ENCODE measurements at regions not wholly inside any gene's neighbourhood (a gene's known extent, or its start where the extent isn't known, plus 50 kb on each side); places are given as distances from the start of the nearest gene placed in this dataset.
A peak's percentile ranks its signal among the peaks of the same experiment; 100 is the strongest.
"Not testable (repeated sequence)": the region's sequence is repeated elsewhere in the genome, so short reads cannot be mapped to it uniquely, and the experiment has no call there.

DNA sequence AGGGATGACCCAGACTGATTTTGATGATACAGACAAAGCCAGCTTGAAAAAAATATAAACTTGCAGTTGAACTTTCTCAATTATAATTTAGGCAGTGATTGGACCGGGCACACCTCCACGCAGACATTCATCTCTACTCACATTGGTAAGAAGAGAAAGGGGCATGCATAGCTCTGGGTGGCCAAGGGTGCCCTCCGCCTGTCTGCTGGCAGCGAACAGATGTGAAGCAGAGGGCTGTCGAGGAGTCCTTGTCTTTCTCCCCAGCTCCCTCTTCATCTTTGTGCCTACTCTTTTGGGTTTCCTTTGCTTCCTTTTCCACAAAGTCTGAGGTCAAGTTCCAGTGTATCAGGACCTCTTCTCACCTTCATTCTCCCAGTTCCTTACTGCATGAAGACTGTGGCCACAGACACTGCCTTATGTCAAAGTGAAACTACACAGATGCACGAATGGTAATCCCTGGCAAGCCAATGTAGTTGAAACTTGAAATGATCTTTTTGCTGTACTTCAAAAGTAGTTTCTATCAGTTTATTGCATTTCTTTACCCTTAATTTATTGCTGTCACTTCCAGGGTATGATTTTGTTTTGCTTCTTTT lies 343.7 kb upstream of the SOX9 start:
- H3K27me3 ChIP-seq: no peaks in the 10 kb centered on the region
- ATAC-seq (no peak), DNase-seq (no peak)
- TF ChIP-seq, protein P1, sequence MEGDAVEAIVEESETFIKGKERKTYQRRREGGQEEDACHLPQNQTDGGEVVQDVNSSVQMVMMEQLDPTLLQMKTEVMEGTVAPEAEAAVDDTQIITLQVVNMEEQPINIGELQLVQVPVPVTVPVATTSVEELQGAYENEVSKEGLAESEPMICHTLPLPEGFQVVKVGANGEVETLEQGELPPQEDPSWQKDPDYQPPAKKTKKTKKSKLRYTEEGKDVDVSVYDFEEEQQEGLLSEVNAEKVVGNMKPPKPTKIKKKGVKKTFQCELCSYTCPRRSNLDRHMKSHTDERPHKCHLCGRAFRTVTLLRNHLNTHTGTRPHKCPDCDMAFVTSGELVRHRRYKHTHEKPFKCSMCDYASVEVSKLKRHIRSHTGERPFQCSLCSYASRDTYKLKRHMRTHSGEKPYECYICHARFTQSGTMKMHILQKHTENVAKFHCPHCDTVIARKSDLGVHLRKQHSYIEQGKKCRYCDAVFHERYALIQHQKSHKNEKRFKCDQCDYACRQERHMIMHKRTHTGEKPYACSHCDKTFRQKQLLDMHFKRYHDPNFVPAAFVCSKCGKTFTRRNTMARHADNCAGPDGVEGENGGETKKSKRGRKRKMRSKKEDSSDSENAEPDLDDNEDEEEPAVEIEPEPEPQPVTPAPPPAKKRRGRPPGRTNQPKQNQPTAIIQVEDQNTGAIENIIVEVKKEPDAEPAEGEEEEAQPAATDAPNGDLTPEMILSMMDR (IDR thresholded peaks at IDR 0.05): no peak
- TF ChIP-seq POLR2A (IDR thresholded peaks at IDR 0.05): no peak
- H3K27ac ChIP-seq: no peak overlapping the region
- 67% methylated on average over 2 of the region's 6 CpGs for WGBS (ENCODE audit: insufficient coverage, low coverage, low lambda C conversion rate, missing lambda C conversion rate)
- H3K4me3 ChIP-seq: no peak overlapping the region
- H3K9me3 ChIP-seq: no peaks in the 10 kb centered on the region
- intact Hi-C loops (cut with DNase I): no loop called here
- H3K4me1 ChIP-seq: no peaks in the 10 kb centered on the region
- H3K36me3 ChIP-seq: no peaks in the 10 kb centered on the region

DNA sequence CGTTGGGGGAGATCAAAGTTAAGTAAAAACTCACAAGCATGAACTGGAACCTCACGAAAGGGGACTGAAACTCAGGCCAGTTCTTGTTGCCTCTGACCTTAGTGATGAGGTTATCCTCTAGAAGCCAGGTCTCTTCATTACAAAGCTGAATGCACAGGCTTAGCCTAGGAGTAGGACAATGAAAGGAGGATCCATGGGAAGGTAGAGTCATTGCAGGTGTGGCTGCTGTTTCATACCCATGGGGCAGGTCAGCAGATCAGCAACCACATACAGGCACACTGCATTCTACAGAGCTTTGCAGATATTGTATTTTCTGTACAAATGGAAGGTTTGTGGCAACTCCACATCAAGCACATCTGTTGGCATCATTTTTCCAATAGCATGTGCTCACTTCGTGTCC lies 341.3 kb upstream of the SOX9 start:
- WGBS (ENCODE audit: insufficient coverage, low coverage, low lambda C conversion rate, missing lambda C conversion rate): 100% methylated on average over 1 of the region's 3 CpGs
- Histone ChIP-seq H3K27ac (no peak overlapping the region), H3K27me3 (no peaks in the 10 kb centered on the region), H3K36me3 (no peaks in the 10 kb centered on the region), H3K9me3 (no peaks in the 10 kb centered on the region), H3K4me3 (no peak overlapping the region), H3K4me1 (no peaks in the 10 kb centered on the region)
- no peak for TF ChIP-seq POLR2A (IDR thresholded peaks at IDR 0.05)
- TF ChIP-seq, protein P1 (IDR thresholded peaks at IDR 0.05): no peak
- intact Hi-C loops (cut with DNase I): no loop called here
- ATAC-seq (no peak), DNase-seq (no peak)

DNA sequence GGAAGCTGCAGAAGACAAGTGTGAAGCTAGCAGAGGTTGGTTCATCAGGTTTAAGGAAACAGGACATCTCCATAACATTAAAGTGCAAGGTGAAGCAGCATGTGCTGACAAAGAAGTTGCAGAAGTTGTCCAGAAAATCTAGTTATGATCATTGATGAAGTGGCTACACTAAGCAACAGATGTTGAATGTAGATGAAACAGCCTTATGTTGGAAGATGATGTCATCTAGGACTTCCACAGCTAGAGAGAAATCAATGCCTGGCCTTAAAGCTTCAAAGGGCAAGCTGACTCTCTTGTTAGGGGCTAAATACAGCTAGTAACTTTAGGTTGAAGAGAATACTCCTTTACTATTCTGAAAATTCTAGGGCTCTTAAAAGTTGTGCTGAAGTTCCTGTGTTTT lies 340.2 kb upstream of the SOX9 start:
- no peaks in the 10 kb centered on the region for H3K27me3 ChIP-seq
- DNase-seq (no peak), ATAC-seq (no peak)
- no peaks in the 10 kb centered on the region for H3K9me3 ChIP-seq
- no peaks in the 10 kb centered on the region for H3K36me3 ChIP-seq
- intact Hi-C loops (cut with DNase I): no loop called here
- H3K4me1 ChIP-seq: no peaks in the 10 kb centered on the region
- H3K27ac ChIP-seq: no peak overlapping the region
- no peak for TF ChIP-seq POLR2A (IDR thresholded peaks at IDR 0.05)
- TF ChIP-seq, protein P1 (IDR thresholded peaks at IDR 0.05): no peak
- H3K4me3 ChIP-seq: no peak overlapping the region

DNA sequence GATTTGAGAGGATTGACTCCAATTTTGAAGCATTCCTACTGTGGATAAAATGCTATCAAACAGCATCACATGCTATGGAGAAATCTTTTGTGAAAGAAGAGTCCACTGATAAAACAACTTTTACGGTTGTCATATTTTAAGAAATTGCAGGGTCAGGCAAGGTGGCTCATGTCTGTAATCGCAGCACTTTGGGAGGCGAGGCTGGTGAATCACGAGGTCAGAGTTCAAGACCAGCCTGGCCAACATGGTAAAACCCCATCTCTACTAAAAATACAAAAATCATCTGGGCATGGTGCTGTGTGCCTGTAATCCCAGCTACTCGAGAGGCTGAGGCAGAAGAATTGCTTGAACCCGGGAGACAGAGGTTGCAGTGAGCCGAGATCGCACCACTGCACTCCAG lies 338.8 kb upstream of the SOX9 start:
- H3K4me3 ChIP-seq; H3K9me3 ChIP-seq; H3K27me3 ChIP-seq; H3K36me3 ChIP-seq; H3K4me1 ChIP-seq; H3K27ac ChIP-seq; intact Hi-C loops (cut with DNase I): not testable (repeated sequence)
- 74% methylated on average over 8 of the region's 8 CpGs for WGBS (ENCODE audit: insufficient coverage, low coverage, low lambda C conversion rate, missing lambda C conversion rate)
- DNase-seq (peak in 1 of 3 donors; percentile 35), ATAC-seq (peak in 1 of 4 donors; percentile 55)

DNA sequence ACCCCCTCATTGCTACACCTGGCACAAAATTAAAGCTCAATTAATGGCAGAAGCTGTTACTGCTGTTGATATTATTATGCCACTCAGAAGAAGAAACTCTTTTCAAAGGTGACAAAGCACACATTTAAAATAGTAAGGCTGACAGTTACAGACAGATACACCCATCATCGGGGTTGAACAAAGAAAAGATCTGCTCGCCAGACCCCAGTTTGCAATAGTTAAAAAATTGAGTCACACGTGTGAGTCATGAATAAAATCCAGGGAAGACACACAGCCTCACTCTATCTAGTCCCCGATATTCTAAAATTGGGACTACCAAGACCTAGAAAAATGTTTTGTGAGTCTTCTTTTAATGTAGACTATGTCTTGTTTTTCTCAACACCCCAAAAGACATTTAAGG lies 330.0 kb upstream of the SOX9 start:
- no peak for ATAC-seq
- no peaks in the 10 kb centered on the region for H3K4me1 ChIP-seq
- no peak overlapping the region for H3K27ac ChIP-seq
- no peaks in the 10 kb centered on the region for H3K9me3 ChIP-seq
- no peak overlapping the region for H3K4me3 ChIP-seq
- TF ChIP-seq, protein P1 (IDR thresholded peaks at IDR 0.05): no peak
- no peak for TF ChIP-seq POLR2A (IDR thresholded peaks at IDR 0.05)
- no peaks in the 10 kb centered on the region for H3K27me3 ChIP-seq
- WGBS (ENCODE audit: insufficient coverage, low coverage, low lambda C conversion rate, missing lambda C conversion rate): 81% methylated on average over 3 of the region's 4 CpGs
- intact Hi-C loops (cut with DNase I): no loop called here
- no peak for DNase-seq
- H3K36me3 ChIP-seq: no peaks in the 10 kb centered on the region
